ENCODE measurements at regions not wholly inside any gene's neighbourhood (a gene's known extent, or its start where the extent isn't known, plus 50 kb on each side); places are given as distances from the start of the nearest gene placed in this dataset.
"Not testable (repeated sequence)": the region's sequence is repeated elsewhere in the genome, so short reads cannot be mapped to it uniquely, and the experiment has no call there.

- no peaks in the 10 kb centered on the region for H3K27me3 ChIP-seq
- intact Hi-C loops (cut with DNase I; ENCODE audit: low total_unique reads) = no loop called here
- no peak for TF ChIP-seq CTCF (IDR thresholded peaks at IDR 0.05)
- no peak for TF ChIP-seq POLR2A (IDR thresholded peaks at IDR 0.05)
- no peak overlapping the region for H3K4me3 ChIP-seq
- H3K9me3 ChIP-seq = no peaks in the 10 kb centered on the region
- H3K36me3 ChIP-seq (ENCODE audit: low read depth, missing control alignments) = no peaks in the 10 kb centered on the region
- no peak overlapping the region for H3K27ac ChIP-seq
- no peak for DNase-seq
- no peaks in the 10 kb centered on the region for H3K4me1 ChIP-seq
- WGBS, 2 donors = 88 to 94% methylated on average over 6 of the region's 6 CpGs
Observed at GRCh38 chr2:78754930-78755329, 270.6 kb upstream of the REG3G start.

GRCh38 chr2:78757191-78757590, 268.3 kb upstream of the REG3G start:
- no peaks in the 10 kb centered on the region for H3K4me1 ChIP-seq
- H3K27ac ChIP-seq = no peak overlapping the region
- WGBS, 2 donors = 26 to 42% methylated on average over 1 of the region's 1 CpG
- TF ChIP-seq POLR2A (IDR thresholded peaks at IDR 0.05) (no peak), CTCF (IDR thresholded peaks at IDR 0.05) (no peak)
- H3K9me3 ChIP-seq = no peaks in the 10 kb centered on the region
- H3K36me3 ChIP-seq (ENCODE audit: low read depth, missing control alignments) = no peaks in the 10 kb centered on the region
- no peak overlapping the region for H3K4me3 ChIP-seq
- DNase-seq = no peak
- intact Hi-C loops (cut with DNase I; ENCODE audit: low total_unique reads) = no loop called here
- H3K27me3 ChIP-seq = no peaks in the 10 kb centered on the region

- no peaks in the 10 kb centered on the region for H3K9me3 ChIP-seq
- 92 to 100% methylated on average over 1 of the region's 1 CpG for WGBS, 2 donors
- H3K4me1 ChIP-seq = no peaks in the 10 kb centered on the region
- H3K27ac ChIP-seq = no peak overlapping the region
- no peak overlapping the region for H3K4me3 ChIP-seq
- H3K36me3 ChIP-seq (ENCODE audit: low read depth, missing control alignments) = no peaks in the 10 kb centered on the region
- intact Hi-C loops (cut with DNase I; ENCODE audit: low total_unique reads) = no loop called here
- DNase-seq = no peak
- no peaks in the 10 kb centered on the region for H3K27me3 ChIP-seq
- TF ChIP-seq CTCF (IDR thresholded peaks at IDR 0.05) = no peak
- TF ChIP-seq POLR2A (IDR thresholded peaks at IDR 0.05) = no peak
Observed at GRCh38 chr2:78757640-78758039, 267.9 kb upstream of the REG3G start.

GRCh38 chr2:78758765-78759164, 266.7 kb upstream of the REG3G start:
- WGBS, 2 donors = 91 to 93% methylated on average over 7 of the region's 7 CpGs
- H3K27ac ChIP-seq; H3K4me3 ChIP-seq; H3K4me1 ChIP-seq; intact Hi-C loops (cut with DNase I; ENCODE audit: low total_unique reads); H3K27me3 ChIP-seq; DNase-seq; H3K9me3 ChIP-seq; H3K36me3 ChIP-seq (ENCODE audit: low read depth, missing control alignments): not testable (repeated sequence)

GRCh38 chr2:78766459-78766858, 259.0 kb upstream of the REG3G start:
- 72 to 78% methylated on average over 4 of the region's 4 CpGs for WGBS, 2 donors
- no peak overlapping the region for H3K27ac ChIP-seq
- H3K27me3 ChIP-seq = no peaks in the 10 kb centered on the region
- no peak overlapping the region for H3K4me3 ChIP-seq
- no peaks in the 10 kb centered on the region for H3K36me3 ChIP-seq (ENCODE audit: low read depth, missing control alignments)
- DNase-seq = no peak
- H3K9me3 ChIP-seq = no peaks in the 10 kb centered on the region
- TF ChIP-seq CTCF (IDR thresholded peaks at IDR 0.05) (no peak), POLR2A (IDR thresholded peaks at IDR 0.05) (no peak)
- intact Hi-C loops (cut with DNase I; ENCODE audit: low total_unique reads) = no loop called here
- H3K4me1 ChIP-seq = no peaks in the 10 kb centered on the region

Data from testis (tissue), 2 donors.